ENCODE measurements at regions not wholly inside any gene's neighbourhood (a gene's known extent, or its start where the extent isn't known, plus 50 kb on each side); places are given as distances from the start of the nearest gene placed in this dataset.

DNA sequence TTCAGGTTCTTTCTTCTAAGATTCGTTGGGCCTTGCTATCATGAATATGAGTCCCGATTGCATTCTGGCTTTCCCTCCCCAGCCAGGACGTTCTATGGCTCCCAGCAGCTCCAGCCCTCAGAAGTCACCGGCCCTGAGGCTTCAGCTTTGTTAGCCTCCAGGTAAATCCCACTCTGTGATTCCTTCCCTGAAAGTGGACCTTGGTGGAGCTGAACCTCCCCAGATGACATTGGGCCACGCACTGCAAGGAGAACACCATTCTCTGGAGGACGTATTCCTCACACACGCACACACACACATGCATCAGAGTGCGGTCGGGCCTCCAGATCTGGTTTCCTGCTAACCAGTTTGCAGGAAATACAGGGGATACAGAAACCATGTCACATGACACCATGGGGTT, 487.3 kb upstream of the CDH4 start:
- Histone ChIP-seq H3K36me3 (no peaks in the 10 kb centered on the region), H3K27ac (no peak overlapping the region), H3K4me3 (no peak overlapping the region), H3K4me1 (no peaks in the 10 kb centered on the region), H3K27me3 (peaks cover 0 to 30% (median 0%) of the 10 kb centered on the region in 3 donors), H3K9me3 (peaks cover 0 to 5% (median 1%) of the 10 kb centered on the region in 4 donors)
- DNase-seq, result no peak
- intact Hi-C loops (cut with DNase I; ENCODE audit: low total_unique reads), result no loop called here
- TF ChIP-seq EP300 (IDR thresholded peaks at IDR 0.05) (no peak), POLR2A (IDR thresholded peaks at IDR 0.05) (no peak), POLR2AphosphoS5 (IDR thresholded peaks at IDR 0.05) (no peak), CTCF (IDR thresholded peaks at IDR 0.05) (no peak)
- WGBS, 5 donors, result 61 to 78% (median 76%) methylated on average over 9 of the region's 9 CpGs

DNA sequence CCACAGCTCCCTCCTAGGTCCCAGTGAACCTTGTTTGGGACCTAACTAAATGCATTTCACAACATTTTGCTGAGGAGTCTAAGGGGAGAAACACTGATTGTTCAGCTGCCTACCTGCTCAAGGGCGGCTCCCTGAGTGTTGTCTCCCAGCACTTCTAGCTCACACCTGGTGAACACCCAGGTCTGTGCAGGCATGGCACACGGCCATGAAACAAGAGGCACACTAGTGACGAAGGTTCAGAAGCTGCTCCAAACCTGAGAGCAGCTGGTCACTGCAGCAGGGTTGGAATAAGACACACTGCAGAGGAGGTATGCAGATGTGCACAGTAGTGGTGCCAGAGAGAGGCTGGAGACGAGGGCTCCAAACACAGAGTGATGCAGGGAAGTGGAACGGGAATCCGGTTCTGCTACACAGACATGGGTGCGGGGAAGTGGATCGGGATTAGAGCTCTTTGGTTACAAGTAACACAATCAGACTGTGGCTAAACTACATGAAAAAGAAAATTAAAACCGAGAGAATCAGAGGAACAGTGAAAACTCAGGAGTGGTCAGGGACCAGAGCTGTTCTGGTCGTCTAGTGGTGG, 486.1 kb upstream of the CDH4 start:
- H3K27me3 ChIP-seq, result peaks cover 0 to 27% (median 0%) of the 10 kb centered on the region in 3 donors
- no peak for DNase-seq
- 65 to 76% (median 69%) methylated on average over 9 to 10 of the region's 10 CpGs for WGBS, 5 donors
- no peak for TF ChIP-seq CTCF (IDR thresholded peaks at IDR 0.05)
- TF ChIP-seq EP300 (IDR thresholded peaks at IDR 0.05), result no peak
- TF ChIP-seq POLR2AphosphoS5 (IDR thresholded peaks at IDR 0.05), result no peak
- TF ChIP-seq POLR2A (IDR thresholded peaks at IDR 0.05), result no peak
- no peak overlapping the region for H3K27ac ChIP-seq
- no peak overlapping the region for H3K4me3 ChIP-seq
- no peaks in the 10 kb centered on the region for H3K36me3 ChIP-seq
- intact Hi-C loops (cut with DNase I; ENCODE audit: low total_unique reads), result no loop called here
- H3K9me3 ChIP-seq, result peaks cover 0 to 5% (median 1%) of the 10 kb centered on the region in 4 donors
- H3K4me1 ChIP-seq, result no peaks in the 10 kb centered on the region

DNA sequence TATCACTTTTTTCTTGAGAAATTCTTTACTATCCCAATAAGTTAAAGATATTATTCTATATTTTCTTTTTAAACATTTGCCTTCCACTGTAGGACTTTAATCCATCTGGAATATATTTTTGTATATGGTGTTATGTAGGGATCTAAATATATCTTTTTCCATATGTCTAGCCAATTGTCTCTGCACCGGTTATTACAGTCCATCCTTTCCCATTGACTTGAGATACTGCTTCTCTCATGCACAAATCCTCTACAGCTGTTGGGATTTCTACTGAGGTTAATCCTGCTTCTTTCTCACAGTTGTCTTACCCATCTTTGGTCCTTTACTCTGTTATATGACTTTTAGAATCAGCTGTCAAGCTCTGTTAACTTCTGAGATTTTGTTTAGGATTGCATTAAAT, 483.8 kb upstream of the CDH4 start:
- no peak for DNase-seq
- H3K4me1 ChIP-seq, result no peaks in the 10 kb centered on the region
- H3K9me3 ChIP-seq, result peaks cover 0 to 12% (median 1%) of the 10 kb centered on the region in 4 donors
- peaks cover 0 to 23% (median 0%) of the 10 kb centered on the region in 3 donors for H3K27me3 ChIP-seq
- WGBS, 5 donors, result 67 to 87% (median 78%) methylated on average over 1 of the region's 1 CpG
- intact Hi-C loops (cut with DNase I; ENCODE audit: low total_unique reads), result no loop called here
- H3K27ac ChIP-seq, result no peak overlapping the region
- no peaks in the 10 kb centered on the region for H3K36me3 ChIP-seq
- TF ChIP-seq CTCF (IDR thresholded peaks at IDR 0.05) (no peak), POLR2A (IDR thresholded peaks at IDR 0.05) (no peak)
- no peak overlapping the region for H3K4me3 ChIP-seq

DNA sequence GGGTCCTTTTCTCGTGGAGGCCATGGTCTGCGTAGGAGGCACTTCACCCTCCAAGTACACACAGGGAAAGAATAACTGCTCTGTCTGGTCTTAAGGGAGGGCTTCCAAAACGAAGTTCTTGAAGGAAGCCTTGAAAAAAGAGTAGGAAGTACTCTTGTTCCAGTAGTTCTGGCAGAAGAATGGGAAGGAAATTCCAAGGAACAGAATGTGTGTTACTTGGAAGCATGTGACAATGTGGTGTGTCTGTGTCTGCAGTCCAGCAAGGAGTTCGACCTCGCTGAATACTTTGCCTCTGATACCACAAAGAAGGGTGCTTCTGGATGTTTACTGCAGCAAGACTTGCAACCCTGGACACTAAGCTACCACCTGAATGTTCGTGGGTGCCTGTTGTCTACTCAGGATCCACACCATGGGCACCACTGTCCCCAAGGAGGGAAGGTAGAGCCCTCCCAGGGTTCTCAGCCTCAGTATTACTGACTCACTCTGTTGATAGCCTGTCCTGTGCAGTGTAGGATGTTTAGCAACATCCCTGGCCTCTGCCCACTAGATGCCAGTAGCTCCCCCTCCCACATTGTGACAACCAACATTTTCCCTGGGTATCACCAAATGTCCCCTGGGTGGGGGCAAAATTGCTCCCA, 471.6 kb upstream of the CDH4 start:
- TF ChIP-seq CTCF (IDR thresholded peaks at IDR 0.05) (no peak), POLR2AphosphoS5 (IDR thresholded peaks at IDR 0.05) (no peak), POLR2A (IDR thresholded peaks at IDR 0.05) (no peak), EP300 (IDR thresholded peaks at IDR 0.05) (no peak)
- WGBS, 5 donors, result 54 to 69% (median 65%) methylated on average over 6 of the region's 6 CpGs
- Histone ChIP-seq H3K4me1 (no peaks in the 10 kb centered on the region), H3K9me3 (peaks cover 0 to 15% (median 15%) of the 10 kb centered on the region in 4 donors), H3K27ac (no peak overlapping the region), H3K36me3 (no peaks in the 10 kb centered on the region), H3K27me3 (peaks cover 0 to 10% (median 0%) of the 10 kb centered on the region in 3 donors), H3K4me3 (no peak overlapping the region)
- no peak for DNase-seq
- intact Hi-C loops (cut with DNase I; ENCODE audit: low total_unique reads), result no loop called here

All from stomach (tissue), 8 donors.